ENCODE measurements at regions not wholly inside any gene's neighbourhood (a gene's known extent, or its start where the extent isn't known, plus 50 kb on each side); places are given as distances from the start of the nearest gene placed in this dataset.

DNA sequence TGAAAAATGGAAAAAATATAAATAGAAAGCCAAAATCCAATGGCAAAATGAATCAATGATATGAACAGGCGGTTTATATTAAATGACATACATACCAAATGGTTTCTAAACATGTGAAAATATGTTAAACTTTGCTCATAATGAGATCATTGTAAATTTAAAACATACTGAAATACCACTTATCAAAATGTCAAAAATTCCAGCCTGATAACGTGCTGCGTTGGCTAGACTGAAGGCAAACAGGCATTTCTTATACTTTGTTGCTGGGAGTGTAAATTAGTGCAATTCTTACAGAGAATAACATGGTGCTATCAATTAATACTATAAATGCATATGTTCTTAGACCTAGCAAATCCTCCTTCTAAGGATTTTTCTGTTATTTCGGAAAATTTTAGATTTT lies 225.8 kb upstream of the FAM3C start:
- no peak for FAIRE-seq
- dilution Hi-C loops (cut with MboI; ENCODE audit: extremely low pct_ligation_motif_present, low sequenced_read_pairs): no loop called here

DNA sequence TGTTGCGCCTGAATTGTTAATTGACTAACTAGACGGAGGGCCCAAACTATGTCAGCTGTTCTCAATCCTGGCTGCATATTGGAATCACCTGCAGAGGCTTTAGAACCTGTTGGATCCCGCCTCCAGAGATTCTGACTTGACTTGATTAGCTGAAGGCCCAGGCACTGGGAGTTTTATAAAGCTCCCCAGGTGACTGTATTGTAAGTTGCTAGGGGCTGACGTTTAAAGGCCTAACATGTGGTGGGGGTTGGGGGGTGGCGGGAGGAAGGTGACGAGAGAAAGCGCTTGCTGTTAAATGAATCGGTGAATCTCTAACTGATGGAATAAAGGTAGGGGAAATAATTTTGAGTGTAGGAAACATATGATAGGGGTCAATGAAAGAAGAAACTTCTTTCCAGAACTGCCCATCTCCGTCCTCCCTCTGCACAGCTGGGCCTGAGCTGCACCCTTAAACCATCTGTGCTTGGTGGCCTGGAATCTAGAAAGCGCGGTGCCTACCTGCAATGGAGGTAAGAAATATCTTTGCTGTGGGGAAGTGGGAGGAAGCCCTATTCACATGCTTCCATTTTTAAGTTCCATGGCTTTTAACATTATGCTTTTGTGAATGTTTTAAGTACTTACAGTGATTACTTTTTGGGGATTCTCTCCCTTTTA lies 225.0 kb upstream of the FAM3C start:
- Histone ChIP-seq H2AFZ (ENCODE audit: control insufficient read depth, low read length) (no peak overlapping the region), H3K9me1 (ENCODE audit: control insufficient read depth, extremely low read depth, insufficient read depth, low read length) (no peaks in the 10 kb centered on the region)
- no peak for FAIRE-seq

More for the DNA sequence above, 225.8 kb upstream of the FAM3C start:
- H3K4me1 ChIP-seq (ENCODE audit: control insufficient read depth, extremely low read depth, insufficient read depth, low read length): no peaks in the 10 kb centered on the region
- H3K27me3 ChIP-seq (ENCODE audit: control insufficient read depth, extremely low read depth, insufficient read depth, low read length): no peaks in the 10 kb centered on the region
- TF ChIP-seq, protein P1, sequence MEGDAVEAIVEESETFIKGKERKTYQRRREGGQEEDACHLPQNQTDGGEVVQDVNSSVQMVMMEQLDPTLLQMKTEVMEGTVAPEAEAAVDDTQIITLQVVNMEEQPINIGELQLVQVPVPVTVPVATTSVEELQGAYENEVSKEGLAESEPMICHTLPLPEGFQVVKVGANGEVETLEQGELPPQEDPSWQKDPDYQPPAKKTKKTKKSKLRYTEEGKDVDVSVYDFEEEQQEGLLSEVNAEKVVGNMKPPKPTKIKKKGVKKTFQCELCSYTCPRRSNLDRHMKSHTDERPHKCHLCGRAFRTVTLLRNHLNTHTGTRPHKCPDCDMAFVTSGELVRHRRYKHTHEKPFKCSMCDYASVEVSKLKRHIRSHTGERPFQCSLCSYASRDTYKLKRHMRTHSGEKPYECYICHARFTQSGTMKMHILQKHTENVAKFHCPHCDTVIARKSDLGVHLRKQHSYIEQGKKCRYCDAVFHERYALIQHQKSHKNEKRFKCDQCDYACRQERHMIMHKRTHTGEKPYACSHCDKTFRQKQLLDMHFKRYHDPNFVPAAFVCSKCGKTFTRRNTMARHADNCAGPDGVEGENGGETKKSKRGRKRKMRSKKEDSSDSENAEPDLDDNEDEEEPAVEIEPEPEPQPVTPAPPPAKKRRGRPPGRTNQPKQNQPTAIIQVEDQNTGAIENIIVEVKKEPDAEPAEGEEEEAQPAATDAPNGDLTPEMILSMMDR (optimal IDR thresholded peaks at IDR 0.05 in 1 of 3, IDR thresholded peaks at IDR 0.05 in 1 of 3, conservative IDR thresholded peaks at IDR 0.05 in 1 of 3; ENCODE audit: extremely low read depth in 1 of 3, insufficient read depth in 2 of 3, low read length in 3 of 3): no peak
- H3K4me2 ChIP-seq (ENCODE audit: control insufficient read depth, extremely low read depth, insufficient read depth, low read depth, low read length): no peak overlapping the region
- H3K9me1 ChIP-seq (ENCODE audit: control insufficient read depth, extremely low read depth, insufficient read depth, low read length): no peaks in the 10 kb centered on the region
- H3K9me3 ChIP-seq (ENCODE audit: control insufficient read depth, low read depth, low read length): no peaks in the 10 kb centered on the region
- no peaks in the 10 kb centered on the region for H3K79me2 ChIP-seq (ENCODE audit: control insufficient read depth, insufficient read depth, low read length)
- no peak overlapping the region for H3K4me3 ChIP-seq (ENCODE audit: control insufficient read depth in 2 of 3, extremely low read depth in 1 of 3, insufficient read depth in 2 of 3, low read depth in 1 of 3, low read length in 3 of 3)
- no peaks in the 10 kb centered on the region for H3K36me3 ChIP-seq (ENCODE audit: control insufficient read depth in 2 of 2, extremely low read depth in 1 of 2, insufficient read depth in 2 of 2, low read length in 2 of 2)
- DNase-seq (ENCODE audit: low read depth, low spot score): no peak
- no peak overlapping the region for H3K27ac ChIP-seq (ENCODE audit: control insufficient read depth, insufficient read depth, low read length)
- no peaks in the 10 kb centered on the region for H4K20me1 ChIP-seq (ENCODE audit: control insufficient read depth, extremely low read depth, insufficient read depth, low read length)
- H2AFZ ChIP-seq (ENCODE audit: control insufficient read depth, low read length): no peak overlapping the region
- H3K9ac ChIP-seq (ENCODE audit: control insufficient read depth, extremely low read depth, insufficient read depth, low read length): no peak overlapping the region

More for the DNA sequence above, 225.0 kb upstream of the FAM3C start:
- Histone ChIP-seq H4K20me1 (ENCODE audit: control insufficient read depth, extremely low read depth, insufficient read depth, low read length) (no peaks in the 10 kb centered on the region), H3K36me3 (ENCODE audit: control insufficient read depth in 2 of 2, extremely low read depth in 1 of 2, insufficient read depth in 2 of 2, low read length in 2 of 2) (no peaks in the 10 kb centered on the region), H3K27ac (ENCODE audit: control insufficient read depth, insufficient read depth, low read length) (no peak overlapping the region), H3K9ac (ENCODE audit: control insufficient read depth, extremely low read depth, insufficient read depth, low read length) (no peak overlapping the region), H3K4me1 (ENCODE audit: control insufficient read depth, extremely low read depth, insufficient read depth, low read length) (no peaks in the 10 kb centered on the region), H3K9me3 (ENCODE audit: control insufficient read depth, low read depth, low read length) (no peaks in the 10 kb centered on the region), H3K27me3 (ENCODE audit: control insufficient read depth, extremely low read depth, insufficient read depth, low read length) (no peaks in the 10 kb centered on the region), H3K4me3 (ENCODE audit: control insufficient read depth in 2 of 3, extremely low read depth in 1 of 3, insufficient read depth in 2 of 3, low read depth in 1 of 3, low read length in 3 of 3) (no peak overlapping the region), H3K79me2 (ENCODE audit: control insufficient read depth, insufficient read depth, low read length) (no peaks in the 10 kb centered on the region), H3K4me2 (ENCODE audit: control insufficient read depth, extremely low read depth, insufficient read depth, low read depth, low read length) (no peak overlapping the region)
- no peak for DNase-seq (ENCODE audit: low read depth, low spot score)
- TF ChIP-seq, protein P1 (optimal IDR thresholded peaks at IDR 0.05 in 1 of 3, IDR thresholded peaks at IDR 0.05 in 1 of 3, conservative IDR thresholded peaks at IDR 0.05 in 1 of 3; ENCODE audit: extremely low read depth in 1 of 3, insufficient read depth in 2 of 3, low read length in 3 of 3): no peak
- TF ChIP-seq EZH2 (IDR thresholded peaks at IDR 0.05; ENCODE audit: low read length): no peak
- dilution Hi-C loops (cut with MboI; ENCODE audit: extremely low pct_ligation_motif_present, low sequenced_read_pairs): no loop called here

Measured in keratinocyte (primary cell).